HEK293T (cell line): ENCODE measurements at regions not wholly inside any gene's neighbourhood (a gene's known extent, or its start where the extent isn't known, plus 50 kb on each side); places are given as distances from the start of the nearest gene placed in this dataset.

Source experiments
- ARNT ChIP-seq: fragments of 450-650 bp; IDR thresholded peaks from 2 replicates; pipeline ENCODE4 v1.6.1; 2017; ENCODE audit warnings: mild to moderate bottlenecking
- BHLHE40 ChIP-seq: fragments of 450-650 bp; IDR thresholded peaks from 2 replicates; pipeline ENCODE4 v1.6.1; 2016; ENCODE audit warnings: mild to moderate bottlenecking, moderate library complexity, borderline replicate concordance
- ELF4 ChIP-seq: fragments of 450-650 bp; IDR thresholded peaks from 2 replicates; pipeline ENCODE4 v1.6.1; 2017; ENCODE audit warnings: antibody characterized with exemption
- FOXA1 ChIP-seq: fragments of 450-650 bp; IDR thresholded peaks from 2 replicates; pipeline ENCODE4 v1.6.1; 2016; ENCODE audit warnings: mild to moderate bottlenecking
- FOXK2 ChIP-seq: fragments of 450-650 bp; IDR thresholded peaks from 2 replicates; pipeline ENCODE4 v1.6.1; 2016; ENCODE audit warnings: mild to moderate bottlenecking
- L3MBTL2 ChIP-seq: fragments of 450-650 bp; conservative IDR thresholded peaks from 2 replicates; pipeline ENCODE4 v1.6.1; 2016; ENCODE audit warnings: mild to moderate bottlenecking
- LEF1 ChIP-seq: fragments of 450-650 bp; IDR thresholded peaks from 2 replicates; pipeline ENCODE4 v1.6.1; 2017; ENCODE audit warnings: mild to moderate bottlenecking, borderline replicate concordance
- SP1 ChIP-seq: fragments of 450-650 bp; IDR thresholded peaks from 2 replicates; pipeline ENCODE4 v1.6.1; 2017
- SUZ12 ChIP-seq: fragments of 450-650 bp; IDR thresholded peaks from 2 replicates; pipeline ENCODE4 v1.6.1; 2016; ENCODE audit warnings: mild to moderate bottlenecking
- TARDBP ChIP-seq: fragments of 450-650 bp; IDR thresholded peaks from 2 replicates; pipeline ENCODE4 v1.6.1; 2016
- ZNF384 ChIP-seq: fragments of 450-650 bp; IDR thresholded peaks from 2 replicates; pipeline ENCODE4 v1.6.1; 2016
- TF ChIP-seq, protein P1 (sequence below): fragments of 450-650 bp; IDR thresholded peaks from 2 replicates; pipeline ENCODE4 v1.6.1; 2016

DNA sequence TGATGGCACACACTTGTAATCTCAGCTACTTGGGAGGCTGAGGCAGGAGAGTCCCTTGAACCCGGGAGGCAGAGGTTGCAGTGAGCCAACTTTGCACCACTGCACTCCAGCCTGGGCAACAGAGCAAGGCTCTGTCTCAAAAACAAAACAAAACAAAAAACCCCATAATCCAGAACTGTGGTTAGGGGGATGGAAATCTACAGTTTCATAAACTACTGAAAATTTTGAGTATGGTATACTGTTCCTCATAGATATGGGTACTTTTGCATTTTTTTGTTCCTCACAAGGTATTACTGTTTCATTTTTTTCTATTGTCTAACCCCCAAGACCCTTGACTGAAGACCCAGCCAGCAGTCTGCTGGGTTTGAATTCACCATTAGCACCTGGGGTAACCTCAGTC, 52.2 kb upstream of the MAP3K1 start:
- TF ChIP-seq FOXK2 (no peak), ELF4 (no peak), BHLHE40 (no peak), TARDBP (no peak), SP1 (no peak), ZNF384 (no peak), ARNT (no peak), L3MBTL2 (no peak), LEF1 (no peak), FOXA1 (no peak), SUZ12 (no peak)
- TF ChIP-seq, protein P1, sequence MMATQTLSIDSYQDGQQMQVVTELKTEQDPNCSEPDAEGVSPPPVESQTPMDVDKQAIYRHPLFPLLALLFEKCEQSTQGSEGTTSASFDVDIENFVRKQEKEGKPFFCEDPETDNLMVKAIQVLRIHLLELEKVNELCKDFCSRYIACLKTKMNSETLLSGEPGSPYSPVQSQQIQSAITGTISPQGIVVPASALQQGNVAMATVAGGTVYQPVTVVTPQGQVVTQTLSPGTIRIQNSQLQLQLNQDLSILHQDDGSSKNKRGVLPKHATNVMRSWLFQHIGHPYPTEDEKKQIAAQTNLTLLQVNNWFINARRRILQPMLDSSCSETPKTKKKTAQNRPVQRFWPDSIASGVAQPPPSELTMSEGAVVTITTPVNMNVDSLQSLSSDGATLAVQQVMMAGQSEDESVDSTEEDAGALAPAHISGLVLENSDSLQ = no peak
